ENCODE measurements at regions not wholly inside any gene's neighbourhood (a gene's known extent, or its start where the extent isn't known, plus 50 kb on each side); places are given as distances from the start of the nearest gene placed in this dataset.

DNA sequence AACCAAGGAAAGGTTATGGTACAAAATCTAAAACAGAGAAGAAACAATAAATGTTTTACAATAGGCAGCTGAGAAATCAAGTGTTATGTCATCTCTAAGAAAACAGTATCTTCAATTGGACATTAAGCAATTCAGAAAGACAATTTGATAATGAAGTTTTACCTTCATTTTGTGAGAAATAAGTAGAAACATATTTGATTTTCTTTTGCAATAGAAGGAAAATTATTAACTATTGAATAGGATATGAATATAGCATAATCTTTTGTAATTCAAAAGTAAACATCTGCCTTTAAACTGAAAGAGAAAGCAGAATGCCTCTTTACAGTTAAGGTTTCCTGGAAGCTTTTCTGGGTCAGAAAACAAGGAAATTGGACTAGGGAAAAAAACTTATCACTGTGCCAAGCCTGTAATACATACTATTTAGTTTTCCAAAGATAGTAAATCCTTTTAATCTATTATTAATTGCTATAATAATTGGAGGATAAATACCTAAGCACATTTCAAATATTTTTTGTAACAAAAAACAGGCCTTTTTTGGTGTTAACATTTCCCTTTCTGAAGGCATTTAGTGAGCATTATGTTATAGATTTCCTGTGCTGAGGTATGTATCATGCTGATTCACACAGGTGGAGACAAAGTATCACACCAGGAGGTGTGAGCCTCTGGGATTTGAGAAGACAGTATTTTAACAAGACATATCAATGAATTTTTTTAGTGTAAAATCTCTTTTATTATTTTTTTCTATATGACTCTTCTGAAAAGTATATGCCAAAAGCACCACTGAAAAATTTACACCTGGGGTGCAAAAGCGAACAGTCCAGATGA is 947.0 kb upstream of the CDH2 start:
- DNase-seq, result no peak

DNA sequence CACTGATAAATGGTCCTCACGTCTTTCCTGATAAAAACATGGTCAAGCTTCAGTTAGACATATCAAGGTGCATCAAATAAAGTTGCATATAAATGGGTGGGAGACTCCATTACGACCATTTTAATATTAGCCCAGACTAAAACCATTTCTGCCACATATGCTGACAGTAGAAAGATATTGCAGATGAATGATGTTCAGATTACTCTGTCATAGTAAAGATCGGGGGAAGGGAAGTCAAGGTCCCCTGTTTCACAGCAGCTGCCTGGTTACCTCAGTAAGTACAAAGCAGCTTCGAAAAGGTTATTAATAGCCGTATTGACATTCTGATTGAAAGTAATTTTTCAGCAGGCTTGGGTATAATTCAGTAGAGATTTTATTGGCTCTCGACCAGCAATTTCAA is 927.7 kb upstream of the CDH2 start:
- DNase-seq, result no peak

DNA sequence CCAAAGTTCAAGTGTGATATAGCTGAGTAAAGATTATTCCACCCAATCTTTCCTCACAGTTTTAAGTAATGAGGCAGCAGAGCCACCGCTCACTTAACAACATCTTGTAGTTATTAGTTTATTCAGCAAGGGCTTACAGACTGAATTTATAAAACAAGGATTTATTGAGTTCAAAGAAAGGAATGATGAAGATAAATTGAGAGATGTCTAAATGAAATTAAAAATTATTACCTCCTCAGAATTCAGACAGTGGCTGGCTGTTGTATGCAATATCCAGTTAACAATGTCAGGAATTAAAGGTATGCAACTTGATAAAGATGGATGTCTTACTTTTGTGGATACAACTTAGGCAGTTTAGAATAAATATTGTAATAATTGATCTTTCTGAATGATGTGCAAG is 927.3 kb upstream of the CDH2 start:
- peak; percentile 19 for DNase-seq

DNA sequence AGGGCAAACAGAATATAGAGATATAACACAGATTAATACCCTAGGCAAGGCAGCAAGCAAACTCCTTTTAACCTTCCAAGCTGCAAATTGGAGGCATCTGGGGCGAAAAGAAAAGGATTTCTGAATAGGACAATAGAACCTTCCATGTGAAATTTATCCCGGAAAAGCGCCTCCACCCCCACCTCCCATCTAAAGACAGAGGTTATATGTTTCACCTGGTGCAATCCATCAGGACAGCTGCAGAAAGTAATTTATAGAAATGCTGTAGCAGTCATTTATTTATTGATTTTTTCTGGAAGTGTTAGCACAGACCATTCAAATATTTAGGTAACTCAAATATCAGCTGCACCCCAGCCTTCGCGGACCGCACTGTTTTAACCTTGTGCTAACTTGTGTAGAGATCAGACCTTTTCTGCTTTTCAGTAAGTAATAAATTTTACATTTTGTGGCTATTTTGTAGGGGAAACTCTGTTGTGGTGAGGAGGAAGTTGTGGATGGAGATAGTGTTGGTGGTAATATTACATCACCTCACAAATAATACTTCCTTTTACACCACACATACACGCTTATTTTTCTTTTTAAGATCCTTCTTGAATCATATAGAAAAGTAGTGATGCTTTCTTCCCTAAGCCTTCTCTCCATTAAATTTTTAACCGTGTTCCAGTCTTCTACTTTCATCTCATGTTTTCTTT is 919.3 kb upstream of the CDH2 start:
- DNase-seq, result no peak

DNA sequence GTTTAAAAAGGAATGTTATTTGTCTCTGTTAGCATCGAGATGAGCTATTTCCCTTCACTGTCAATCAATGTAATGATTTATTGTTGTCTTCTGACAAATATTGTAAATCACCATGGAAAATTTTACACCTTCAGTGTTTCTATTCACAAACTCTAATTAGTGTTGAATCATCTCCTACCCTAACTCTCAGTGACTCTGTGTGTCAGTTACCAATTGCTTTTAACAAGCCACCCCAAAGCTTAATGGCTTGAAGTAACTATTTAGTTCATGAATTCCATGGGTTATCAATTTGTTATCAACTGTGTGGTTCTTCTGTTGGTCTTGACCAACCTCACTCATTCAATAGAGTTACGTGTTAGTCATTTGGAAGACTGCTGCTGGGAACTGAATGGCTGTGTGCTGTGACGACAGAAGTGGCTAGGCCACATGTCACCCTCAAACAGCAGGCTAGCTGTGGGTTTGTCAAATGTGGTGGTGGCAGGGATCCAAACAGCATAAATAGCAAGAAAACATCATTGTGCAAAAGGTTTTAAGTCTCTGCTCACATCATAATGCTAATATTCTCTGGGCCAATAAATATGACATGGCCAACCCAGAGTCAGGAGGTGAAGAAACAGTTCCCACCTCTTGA is 910.8 kb upstream of the CDH2 start:
- DNase-seq, result no peak

DNA sequence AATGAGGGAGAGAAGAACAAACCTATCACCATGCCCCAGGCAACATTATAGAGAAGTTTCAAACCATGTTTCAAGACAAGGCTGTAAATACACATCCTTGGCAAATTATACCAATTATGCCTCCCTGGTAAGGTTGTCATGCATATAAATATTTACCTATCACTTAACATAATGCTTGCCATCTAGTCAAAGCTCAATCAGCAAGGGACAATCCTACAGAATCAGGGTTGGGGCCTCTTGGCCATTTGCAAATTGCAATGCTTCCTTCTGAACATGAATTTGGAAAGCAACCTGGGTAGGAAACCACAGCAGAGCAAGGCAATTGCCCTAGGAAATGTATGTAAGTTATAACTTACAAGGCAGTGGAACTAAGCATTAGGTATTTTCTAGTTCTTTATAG is 907.2 kb upstream of the CDH2 start:
- no peak for DNase-seq

DNA sequence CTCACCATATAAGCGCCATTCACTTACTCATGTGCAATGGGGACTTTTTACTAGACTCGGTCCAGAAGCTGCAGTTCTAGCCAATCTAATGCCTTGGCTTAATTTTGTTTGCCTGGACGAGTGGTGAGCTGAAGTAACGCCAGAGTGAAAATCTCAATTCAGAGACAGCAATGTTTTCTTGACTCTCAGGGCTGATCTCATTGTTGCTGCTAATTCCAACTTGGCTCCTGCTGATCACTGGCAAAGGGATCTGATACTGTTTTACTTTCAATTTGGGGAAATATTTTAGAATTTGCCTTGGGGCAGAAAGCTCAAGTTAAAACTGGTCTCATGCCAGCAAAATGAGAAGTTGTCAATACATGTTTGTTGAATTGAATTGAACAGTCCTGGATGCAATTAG is 906.6 kb upstream of the CDH2 start:
- no peak for DNase-seq

DNA sequence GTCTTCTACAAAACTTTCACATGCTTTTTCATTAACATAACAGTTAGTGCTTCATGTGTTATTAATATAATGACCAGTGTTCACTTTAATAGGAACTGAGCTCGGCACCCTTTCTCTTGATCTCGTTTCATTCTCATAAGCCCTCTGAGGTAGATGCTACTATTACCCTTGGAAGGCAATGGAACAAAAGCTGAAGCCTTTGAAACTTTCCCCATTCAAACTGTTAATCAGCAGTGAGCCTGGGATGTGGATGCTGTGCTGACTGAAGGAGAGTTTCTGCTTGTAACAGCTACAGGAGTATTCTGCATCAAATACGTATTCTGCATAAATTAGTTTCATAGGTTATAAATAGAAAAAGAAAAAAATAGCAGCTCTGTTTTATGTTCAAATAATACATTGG is 904.0 kb upstream of the CDH2 start:
- DNase-seq, result no peak

DNA sequence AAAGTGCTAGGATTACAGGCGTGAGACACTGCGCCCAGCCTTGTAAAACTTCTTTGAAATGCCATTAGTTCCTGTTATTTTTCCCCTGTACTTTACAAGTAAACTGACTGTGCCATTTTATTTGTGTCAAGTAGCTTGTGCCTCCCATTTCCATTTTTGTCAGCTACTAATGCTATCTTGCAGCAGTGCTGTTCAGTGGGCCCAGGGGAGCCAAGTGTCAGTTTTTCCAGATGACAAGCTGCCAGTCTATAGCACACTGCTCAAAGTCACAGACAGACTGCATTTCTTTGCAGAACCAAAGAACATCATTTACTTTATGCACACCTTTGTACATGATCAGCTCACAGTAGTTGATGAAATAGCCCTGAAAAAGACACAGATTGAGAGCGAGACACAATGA is 901.3 kb upstream of the CDH2 start:
- no peak for DNase-seq

DNA sequence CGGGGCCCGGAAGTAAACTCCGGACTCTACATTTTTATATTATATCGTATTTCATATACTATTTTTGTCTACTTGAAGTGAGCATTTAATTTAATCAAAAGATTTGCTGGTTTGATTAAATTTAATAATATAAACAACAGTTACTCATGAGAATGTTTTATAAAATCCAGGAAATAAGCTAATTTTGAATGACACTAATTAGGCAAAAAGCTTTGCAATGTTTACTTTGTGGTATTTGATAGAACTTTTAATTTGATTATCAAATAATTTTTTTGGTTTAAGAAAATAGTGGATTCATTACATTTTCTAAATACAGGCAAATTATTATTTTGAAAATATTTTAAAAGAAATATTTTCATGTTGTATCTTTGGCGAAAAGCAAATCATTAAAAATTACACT is 900.4 kb upstream of the CDH2 start:
- no peak for DNase-seq

DNA sequence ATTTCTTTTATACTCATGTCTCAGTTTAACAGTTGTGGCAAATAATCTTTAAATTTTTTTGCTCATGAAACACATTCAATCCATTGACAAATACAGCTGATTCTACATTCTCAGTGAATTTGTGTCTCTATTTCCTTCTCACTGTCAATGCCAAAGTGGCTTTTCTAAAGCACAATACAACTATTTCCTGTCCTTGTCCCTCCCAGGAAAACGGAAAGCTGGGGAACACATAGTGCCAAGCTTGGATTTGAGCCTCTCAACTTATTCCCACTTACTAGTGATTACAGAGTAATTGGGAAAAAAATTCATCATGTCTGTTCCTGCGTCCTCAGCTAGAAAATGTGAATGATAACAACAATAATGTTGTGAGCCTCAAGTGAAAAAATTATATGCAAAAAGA is 899.7 kb upstream of the CDH2 start:
- DNase-seq, result no peak

DNA sequence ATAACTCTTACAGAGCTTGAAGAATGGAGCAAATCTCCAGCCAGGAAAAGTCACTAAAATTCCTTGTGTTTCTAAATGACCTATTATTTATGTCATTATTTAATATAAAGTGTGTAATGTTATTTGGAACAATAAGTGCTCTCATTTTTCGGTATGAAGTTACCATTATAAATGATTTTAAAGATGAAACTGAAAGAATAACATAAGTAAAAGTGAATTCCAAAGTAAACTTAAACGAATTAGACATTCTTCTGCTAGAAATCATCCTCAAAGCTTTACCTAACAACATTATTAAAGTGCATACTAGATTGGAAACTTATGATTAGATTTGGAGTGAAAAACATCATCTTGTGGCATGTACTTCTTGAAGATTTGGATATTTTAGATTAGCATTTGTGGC is 897.2 kb upstream of the CDH2 start:
- no peak for DNase-seq

DNA sequence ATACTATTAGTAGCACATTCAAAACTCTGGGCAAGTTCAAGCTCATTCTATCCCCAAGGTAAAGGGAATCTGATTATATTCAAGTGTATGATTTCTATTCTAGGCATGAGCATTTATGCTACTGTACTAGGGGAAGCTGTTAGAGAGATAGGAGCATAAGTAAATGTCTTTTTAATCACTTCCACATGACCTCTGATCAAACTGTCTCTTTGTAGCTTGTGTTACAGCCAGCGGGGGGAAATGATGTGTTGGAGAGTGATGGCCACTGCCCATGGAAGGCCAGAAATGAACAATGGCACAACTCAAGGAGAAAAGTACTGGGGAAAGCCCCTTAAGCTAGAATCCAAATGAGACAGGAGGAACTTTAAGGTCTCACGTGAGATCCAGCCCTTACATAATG is 894.9 kb upstream of the CDH2 start:
- DNase-seq, result peak; percentile 17

DNA sequence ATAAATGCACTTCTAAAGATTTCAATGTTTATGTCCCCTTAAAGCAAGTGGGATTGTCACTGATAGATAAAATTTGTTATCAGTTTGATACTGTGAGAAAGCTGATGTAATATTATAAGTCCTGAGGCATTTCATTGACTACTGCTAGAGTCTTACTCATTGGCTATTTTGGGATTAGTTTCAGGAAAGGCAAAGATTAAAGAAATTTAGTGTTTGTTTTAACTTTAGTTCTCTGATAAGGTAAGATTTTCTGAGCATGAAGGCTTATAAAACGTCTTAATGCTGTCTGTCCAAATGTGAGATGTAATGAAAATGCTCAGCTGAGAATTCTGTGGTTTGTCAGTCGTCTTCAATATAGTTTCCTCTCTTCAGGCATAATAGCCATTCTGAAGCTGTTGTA is 886.4 kb upstream of the CDH2 start:
- no peak for DNase-seq

DNA sequence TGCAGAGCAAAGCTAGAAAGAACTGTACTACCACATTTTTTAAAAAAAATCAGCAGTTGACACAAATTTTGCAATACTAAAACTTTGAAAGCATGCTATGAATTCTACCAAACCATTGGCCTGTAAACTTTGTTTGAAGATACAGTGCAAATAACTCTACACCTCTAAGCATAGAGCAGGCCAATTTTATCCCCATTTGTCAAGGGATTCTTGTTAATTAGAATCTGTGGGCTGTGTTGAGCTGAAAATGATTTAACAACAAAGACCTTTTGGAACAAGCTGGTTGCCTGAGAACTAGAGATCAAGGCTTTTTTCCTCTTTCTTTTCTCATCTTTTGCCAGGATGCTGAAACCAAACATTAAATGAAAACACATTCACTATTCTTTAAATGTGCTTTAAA is 886.0 kb upstream of the CDH2 start:
- no peak for DNase-seq

DNA sequence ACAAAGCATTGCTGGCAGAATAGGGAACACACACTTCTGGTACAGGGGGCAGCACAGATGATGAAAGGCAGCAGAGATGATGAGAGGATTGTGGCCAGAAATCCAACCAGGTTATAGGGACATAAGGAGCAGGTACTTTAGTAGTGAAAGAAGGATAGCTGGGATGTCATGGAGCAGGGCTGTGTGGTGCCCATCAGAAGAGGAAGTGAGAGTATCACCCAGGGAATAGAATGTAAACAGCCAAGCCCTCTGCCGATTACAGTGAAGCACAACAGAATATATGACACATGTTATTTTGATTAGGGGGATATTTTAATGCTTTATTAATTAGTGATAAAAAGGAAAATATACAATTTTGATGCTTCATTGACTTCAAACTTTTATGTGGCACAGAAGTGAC is 883.4 kb upstream of the CDH2 start:
- no peak for DNase-seq

DNA sequence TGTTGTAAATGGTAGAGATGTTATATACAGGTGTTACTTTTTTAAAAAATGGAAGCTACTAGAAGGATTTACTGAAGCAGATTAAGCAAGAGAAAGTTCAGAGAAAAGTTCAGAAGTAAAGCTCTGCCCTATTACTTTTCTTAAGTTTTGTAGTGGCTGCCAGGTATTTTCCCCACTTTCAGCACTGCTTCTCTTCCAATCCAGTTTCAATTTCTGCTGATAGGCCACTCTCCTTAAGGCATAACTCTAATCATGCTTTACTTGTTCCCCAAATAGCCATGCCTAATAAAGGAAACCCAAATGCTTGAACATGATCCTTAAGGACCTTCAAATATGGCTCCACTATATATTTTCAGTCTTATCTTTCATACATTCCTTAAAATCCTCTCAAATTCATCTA is 880.8 kb upstream of the CDH2 start:
- DNase-seq, result no peak

DNA sequence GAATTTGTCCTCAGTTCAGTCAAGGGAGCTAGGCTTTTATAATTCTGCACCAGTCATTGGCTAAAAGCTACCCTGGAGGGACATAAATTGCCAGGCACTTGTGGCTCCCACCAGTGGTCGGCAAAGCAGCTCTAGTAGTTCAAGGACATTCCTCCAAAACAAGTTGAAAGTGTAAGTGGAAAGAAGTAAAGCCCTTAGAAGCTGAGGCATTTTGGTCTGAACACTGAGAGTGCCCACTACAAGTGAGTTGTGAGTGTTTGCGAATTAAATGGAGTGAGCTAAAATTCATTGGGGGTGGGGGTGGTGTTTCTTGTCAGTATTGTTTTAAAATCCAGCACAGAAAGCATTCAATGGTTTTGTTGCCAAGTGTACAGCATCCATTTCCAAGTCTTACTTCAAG is 879.9 kb upstream of the CDH2 start:
- no peak for DNase-seq

DNA sequence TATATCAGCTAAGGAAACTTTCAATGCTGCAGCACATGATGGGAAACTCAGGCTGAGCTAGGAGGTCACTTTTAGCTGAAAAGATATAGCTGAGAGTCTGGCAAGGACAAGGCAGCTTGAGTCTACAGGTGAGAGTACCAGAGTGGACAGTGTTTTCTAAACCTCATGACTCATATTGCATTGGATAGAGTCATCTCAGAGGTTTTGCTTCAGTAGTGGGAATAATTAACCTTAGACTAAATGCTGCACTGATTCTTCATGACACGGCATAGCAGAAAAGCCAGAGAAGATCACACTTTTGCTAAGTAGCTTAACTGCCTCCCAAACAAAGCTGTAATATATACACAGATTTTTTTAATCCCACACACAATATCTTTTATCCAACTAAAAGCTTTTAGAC is 865.0 kb upstream of the CDH2 start:
- no peak for DNase-seq

DNA sequence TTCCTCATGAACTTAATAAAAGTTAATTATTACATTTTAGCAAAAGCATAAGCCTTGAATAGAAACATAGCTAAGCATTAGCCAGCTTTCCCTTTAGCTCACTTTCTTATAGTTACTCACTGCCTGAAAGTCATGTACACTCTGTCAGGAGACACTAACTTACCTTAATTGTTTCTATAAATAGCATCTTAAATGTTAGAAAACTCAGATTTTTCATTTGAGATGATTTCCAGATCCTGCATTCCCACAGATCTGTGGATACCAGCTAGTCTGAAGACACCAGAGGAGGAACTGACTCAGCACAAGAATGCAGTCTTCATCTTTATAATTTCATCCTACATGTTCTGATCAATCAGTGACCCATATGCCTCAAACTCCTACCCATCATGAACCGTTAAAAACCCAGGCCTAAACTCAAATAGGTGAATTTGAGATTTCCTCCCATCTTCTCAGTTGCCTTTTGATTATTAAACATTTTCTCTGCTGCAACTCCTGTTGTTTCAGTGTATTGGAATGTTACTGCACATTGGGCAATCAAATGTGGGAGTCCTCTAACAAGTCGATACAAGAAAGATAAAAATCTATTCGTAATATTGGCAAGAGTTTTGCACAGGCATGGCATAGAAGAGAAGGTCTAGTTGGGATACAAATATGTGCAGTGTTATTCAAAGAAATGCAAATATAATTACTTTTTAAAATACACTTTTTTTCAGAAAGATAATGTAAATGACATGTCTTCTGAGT is 857.4 kb upstream of the CDH2 start:
- DNase-seq, result peak; percentile 16

DNA sequence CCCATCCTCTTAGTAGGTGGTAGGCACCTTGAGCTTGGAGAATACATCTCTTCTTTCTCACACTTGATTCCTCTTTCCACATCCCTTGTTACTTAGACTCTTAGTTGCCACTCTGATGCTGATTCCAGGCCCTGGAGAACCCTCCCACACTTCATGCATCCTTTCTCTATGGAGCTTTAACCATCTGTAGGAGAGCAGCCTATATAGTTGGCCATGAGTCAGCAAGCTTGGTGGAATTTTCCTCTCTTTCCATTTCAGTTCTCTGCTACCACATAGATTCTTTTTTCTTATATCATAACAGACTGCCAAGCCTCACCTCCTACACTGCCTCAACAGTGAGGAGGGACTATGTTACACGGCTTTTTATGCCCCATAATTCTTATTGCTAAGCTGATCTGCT is 851.6 kb upstream of the CDH2 start:
- peak; percentile 5 for DNase-seq

DNA sequence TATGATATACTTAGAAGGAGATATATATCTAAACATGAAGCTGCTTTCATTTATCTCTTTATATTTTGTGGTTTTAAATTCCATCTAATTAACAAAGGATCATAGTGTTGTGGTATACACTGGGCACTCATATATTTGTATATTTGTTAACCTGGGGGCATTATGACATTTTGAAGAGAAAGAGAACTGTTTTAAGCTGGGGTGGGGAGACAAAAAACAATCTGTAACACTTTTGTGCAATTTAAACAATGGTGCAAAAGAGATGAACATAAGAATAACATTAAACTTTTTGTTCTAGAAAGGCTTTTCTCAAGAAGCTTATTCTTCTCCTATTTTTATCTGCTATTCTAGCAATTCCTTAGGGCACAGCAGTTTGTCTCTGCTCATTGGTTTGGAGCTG is 842.0 kb upstream of the CDH2 start:
- no peak for DNase-seq

DNA sequence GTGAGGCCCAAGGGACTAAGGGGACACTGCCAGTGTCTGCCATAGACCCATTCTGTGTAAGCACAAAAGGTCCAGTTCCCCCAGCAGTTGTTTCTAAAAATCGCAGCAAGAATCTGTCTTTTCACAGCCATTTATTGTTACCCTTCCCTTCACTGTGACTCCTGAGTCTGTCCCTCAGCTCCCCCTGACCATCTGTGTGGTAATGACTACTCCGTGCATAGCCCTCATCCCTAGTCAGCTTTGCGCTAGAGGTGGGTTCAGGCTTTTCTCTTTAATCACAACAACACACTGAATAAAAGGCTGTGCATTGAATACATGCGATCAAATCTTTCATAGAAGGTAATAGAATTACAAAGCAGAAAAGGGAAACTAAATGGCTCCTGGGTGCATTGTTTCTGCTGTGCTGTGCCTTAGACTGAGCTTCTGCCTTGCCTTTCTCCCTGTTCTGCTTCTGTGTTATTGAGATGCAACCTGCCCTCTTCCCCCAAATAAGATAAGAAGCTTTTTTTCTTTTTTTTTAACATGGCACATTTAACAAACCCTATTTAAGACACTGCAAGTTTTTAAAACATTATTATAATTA is 836.0 kb upstream of the CDH2 start:
- no peak for DNase-seq

Measured in fibroblast of skin of right biceps (primary cell).